ENCODE measurements at regions not wholly inside any gene's neighbourhood (a gene's known extent, or its start where the extent isn't known, plus 50 kb on each side); places are given as distances from the start of the nearest gene placed in this dataset.

DNA sequence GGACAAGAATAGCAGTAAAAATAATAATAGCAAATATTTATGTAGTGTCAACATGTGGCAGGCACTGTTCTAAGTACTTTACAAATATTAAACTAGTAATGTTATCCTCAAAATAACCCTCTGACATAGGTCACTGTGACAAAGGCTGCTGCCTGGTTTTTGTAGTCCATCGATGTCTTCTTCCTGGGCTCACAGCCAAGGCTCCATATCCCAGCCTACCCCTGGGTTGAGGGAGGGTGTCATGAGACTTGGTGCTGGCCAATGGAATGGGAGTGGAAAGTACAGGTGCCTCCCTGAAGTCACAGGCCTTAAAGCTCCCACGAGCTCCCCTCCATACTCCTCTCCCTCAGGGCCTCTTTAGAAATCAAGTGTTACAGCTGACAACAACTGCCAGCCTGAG, 159.3 kb downstream of the CYRIA start:
- DNase-seq (ENCODE audit: extremely low spot score): no peak
- CTCF ChIA-PET: interaction anchor here (1.5 kb wide), 2 partner anchors 10 to 19 kb away, joined by 3 to 5 read pairs; no protein-coding TSS in a partner anchor
- TF ChIP-seq, protein P1, sequence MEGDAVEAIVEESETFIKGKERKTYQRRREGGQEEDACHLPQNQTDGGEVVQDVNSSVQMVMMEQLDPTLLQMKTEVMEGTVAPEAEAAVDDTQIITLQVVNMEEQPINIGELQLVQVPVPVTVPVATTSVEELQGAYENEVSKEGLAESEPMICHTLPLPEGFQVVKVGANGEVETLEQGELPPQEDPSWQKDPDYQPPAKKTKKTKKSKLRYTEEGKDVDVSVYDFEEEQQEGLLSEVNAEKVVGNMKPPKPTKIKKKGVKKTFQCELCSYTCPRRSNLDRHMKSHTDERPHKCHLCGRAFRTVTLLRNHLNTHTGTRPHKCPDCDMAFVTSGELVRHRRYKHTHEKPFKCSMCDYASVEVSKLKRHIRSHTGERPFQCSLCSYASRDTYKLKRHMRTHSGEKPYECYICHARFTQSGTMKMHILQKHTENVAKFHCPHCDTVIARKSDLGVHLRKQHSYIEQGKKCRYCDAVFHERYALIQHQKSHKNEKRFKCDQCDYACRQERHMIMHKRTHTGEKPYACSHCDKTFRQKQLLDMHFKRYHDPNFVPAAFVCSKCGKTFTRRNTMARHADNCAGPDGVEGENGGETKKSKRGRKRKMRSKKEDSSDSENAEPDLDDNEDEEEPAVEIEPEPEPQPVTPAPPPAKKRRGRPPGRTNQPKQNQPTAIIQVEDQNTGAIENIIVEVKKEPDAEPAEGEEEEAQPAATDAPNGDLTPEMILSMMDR (IDR thresholded peaks at IDR 0.05; ENCODE audit: control extremely low read depth, extremely low read depth, low read depth, missing control alignments): no peak
- POLR2A ChIA-PET: no interaction called here

DNA sequence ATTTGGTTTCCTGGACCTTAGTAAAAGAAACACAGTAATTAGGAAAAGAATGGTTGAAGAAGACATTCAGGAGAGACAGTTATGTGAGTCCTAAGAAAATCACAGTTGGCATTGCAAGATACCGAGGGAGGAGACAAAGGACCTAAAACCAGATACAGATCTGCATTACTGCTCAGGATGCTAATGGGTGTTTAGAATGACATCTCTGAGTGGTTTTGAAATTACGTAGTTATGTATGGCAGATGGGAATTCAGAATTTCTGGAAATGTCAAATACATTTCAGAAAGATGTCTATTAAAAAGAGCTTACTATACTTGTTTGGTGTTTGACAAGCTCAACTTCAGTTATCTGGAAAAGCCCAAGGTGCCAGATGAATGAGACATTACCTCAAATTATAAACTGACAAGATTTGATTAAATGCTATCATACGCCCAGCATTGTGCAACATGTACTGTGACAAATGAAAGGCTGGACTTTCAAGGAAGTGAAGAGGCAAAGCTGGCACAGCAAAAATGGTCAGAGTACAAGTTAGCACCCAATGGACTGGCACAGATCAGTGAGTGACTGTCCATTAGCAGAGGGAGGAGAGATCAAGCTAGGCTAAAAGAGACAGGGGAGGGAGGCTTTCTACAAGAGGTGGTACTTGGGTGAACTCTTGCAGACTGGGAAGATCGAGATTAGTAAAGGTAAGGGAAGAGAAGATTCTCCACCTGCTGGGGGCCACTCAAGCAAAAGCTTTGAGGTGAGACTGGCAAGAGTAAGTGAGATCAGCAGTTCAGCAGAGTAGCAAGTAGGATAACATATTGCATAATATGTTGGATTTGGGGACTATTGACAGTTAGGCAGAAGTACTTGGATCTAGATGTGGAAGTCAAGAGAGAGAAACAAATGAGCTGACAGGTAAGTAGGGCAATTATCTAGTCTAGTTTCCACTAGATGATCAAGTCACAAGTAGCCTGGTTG, 168.9 kb downstream of the CYRIA start:
- no peak for DNase-seq (ENCODE audit: extremely low spot score)
- POLR2A ChIA-PET: no interaction called here
- CTCF ChIA-PET: interaction anchor here (0.7 to 1.9 kb wide), 2 partner anchors 10 to 19 kb away, joined by 3 to 4 read pairs; no protein-coding TSS in a partner anchor
- TF ChIP-seq, protein P1 (IDR thresholded peaks at IDR 0.05; ENCODE audit: control extremely low read depth, extremely low read depth, low read depth, missing control alignments): no peak

DNA sequence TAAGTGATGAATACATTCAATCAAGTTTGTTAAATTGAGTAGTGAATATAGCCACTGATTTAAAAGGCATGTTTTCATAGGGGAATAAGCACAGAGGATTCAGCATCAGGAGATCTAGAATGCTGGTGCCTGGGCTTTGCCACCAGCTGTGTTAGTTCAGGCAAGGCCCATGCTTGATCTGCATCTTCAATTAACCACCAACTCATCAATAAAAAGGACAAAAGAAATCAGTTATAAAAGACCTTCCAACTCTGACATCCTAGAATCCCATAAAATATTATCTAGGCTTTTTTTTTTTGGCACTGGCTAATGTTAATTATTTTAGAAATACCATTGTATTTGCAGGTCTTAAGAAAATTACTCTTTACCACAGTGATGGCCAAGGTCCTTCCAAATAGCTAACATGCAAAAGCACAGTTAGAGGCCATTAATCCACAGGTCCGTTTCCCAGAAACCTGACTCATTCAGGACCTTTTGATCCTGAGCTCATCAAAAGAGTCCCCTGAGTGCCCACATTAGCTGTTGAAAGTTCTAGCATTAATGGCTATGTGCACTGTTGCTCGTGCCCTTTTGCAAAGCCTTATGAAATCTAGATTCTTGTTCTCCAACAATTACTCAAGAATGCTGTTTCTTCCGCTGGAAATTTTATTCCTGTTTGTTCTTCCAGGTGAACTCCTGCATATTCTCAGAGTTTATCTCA, 170.0 kb downstream of the CYRIA start:
- POLR2A ChIA-PET: no interaction called here
- DNase-seq (ENCODE audit: extremely low spot score): no peak
- CTCF ChIA-PET: interaction anchor here (1.9 kb wide), 1 partner anchor 20 kb away, joined by 4 read pairs; no protein-coding TSS in a partner anchor
- TF ChIP-seq, protein P1 (IDR thresholded peaks at IDR 0.05; ENCODE audit: control extremely low read depth, extremely low read depth, low read depth, missing control alignments): no peak

DNA sequence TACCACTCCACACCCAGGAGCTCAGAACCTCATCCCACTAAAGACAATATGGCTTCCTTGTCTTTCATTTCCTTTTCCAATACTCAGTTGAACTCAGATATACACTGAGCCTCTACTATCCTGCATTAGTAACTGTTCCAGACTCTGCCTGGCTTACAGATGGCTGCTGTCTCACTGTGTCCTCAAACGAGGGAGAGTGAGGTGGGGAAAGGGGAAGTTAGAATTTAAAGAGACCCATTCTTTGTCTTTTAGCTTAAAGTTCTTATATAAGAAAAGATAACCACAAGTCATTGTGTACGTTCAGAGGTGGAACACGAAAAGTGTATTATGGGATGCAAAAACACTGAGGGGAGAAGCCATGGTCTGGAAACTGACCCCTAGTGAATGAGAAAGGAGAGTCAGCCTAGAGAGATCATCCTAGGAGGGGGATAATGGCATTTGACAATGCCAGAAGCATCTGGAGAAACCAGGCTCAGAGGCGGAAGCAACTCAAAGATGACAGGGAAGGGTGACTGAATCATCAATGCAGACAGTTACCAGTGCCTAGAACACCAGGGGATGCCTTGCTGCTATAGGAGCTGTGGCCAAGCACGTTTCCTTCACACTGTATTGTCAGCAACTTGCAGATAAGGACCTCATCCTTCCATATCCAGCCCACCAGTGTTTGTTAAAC, 170.7 kb downstream of the CYRIA start:
- POLR2A ChIA-PET: no interaction called here
- TF ChIP-seq, protein P1 (IDR thresholded peaks at IDR 0.05; ENCODE audit: control extremely low read depth, extremely low read depth, low read depth, missing control alignments): no peak
- no peak for DNase-seq (ENCODE audit: extremely low spot score)
- CTCF ChIA-PET: no interaction called here

DNA sequence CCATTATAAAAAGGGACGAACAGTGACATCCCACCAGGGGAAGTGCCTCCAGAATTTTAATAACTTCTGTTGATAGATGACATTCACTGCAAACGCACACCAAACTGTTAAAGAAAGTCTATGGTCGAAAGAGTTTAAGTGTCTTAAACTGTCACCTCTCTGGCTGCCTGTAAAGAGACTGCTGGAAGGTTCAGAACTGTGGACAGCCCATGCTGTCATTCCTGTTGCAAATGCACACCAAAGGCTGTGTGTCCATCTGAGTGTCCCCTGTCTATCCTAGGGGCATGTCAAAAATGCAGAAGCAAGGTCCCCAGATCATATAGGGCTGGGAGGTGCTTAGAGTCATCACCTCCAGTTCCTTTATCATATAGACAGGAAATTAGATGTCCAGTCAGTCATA, 171.8 kb downstream of the CYRIA start:
- POLR2A ChIA-PET: no interaction called here

More for the DNA sequence above, 171.8 kb downstream of the CYRIA start:
- TF ChIP-seq, protein P1 (IDR thresholded peaks at IDR 0.05; ENCODE audit: control extremely low read depth, extremely low read depth, low read depth, missing control alignments): no peak
- DNase-seq (ENCODE audit: extremely low spot score): no peak
- CTCF ChIA-PET: interaction anchor here (0.9 to 1.1 kb wide), 2 partner anchors 14 to 17 kb away, joined by 3 to 4 read pairs; no protein-coding TSS in a partner anchor

Measured in GM10248 (cell line).